K562 (cell line): ENCODE measurements at regions not wholly inside any gene's neighbourhood (a gene's known extent, or its start where the extent isn't known, plus 50 kb on each side); places are given as distances from the start of the nearest gene placed in this dataset.

Source experiments
- ATAC-seq: fragments of 200-7000 bp; cut with Tn5 transposase; 3 replicates; pipeline ENCODE4 v1.9.1; 2020; ENCODE audit warnings: moderate library complexity
- BruUV-seq: library from RNA; stranded (reverse); fragments of 400-500 nt; replicated peaks from 2 replicates; lab custom pipeline; 2021; lab: Mats Ljungman, UMichigan
- CTCF ChIA-PET: fragments of 300-600 bp; formaldehyde crosslinking; extraction: SDS; loops from one replicate; lab custom pipeline; 2021; ENCODE audit warnings: low intra/inter-chr PET ratio; lab: Yijun Ruan, JAX
- POLR2A ChIA-PET: fragments of 300-600, 350-650 bp; sonication (Branson Sonifier 250); formaldehyde crosslinking; extraction: SDS; loops from one replicate; lab custom pipeline; 2021; ENCODE audit warnings: antibody characterized with exemption, inconsistent platforms; lab: Yijun Ruan, JAX
- DNase-seq, 4 experiments: peaks; one replicate each; pipeline versions ENCODE4 v3.0.0 to v3.0.0-alpha.2; 2011 to 2018; ENCODE audit warnings: low spot score in 3 of 4, mixed read lengths in 3 of 4; ENCODE audit errors: extremely low read depth in 1 of 4
- FAIRE-seq: peaks from 2 replicates; lab custom pipeline; 2011; peaks lifted over from hg19 to GRCh38; lab: Jason Lieb, UNC
- H2AFZ ChIP-seq: 2 replicates; pipeline ENCODE4 v1.6.0; 2011; ENCODE audit warnings: low read depth, low read length, control low read depth, inconsistent platforms
- H3K27ac ChIP-seq: fragments of 200-600 bp; 3 replicates; pipeline ENCODE4 v1.8.0; 2011; ENCODE audit warnings: low read depth, mild to moderate bottlenecking, control low read depth, inconsistent platforms, low read length, moderate library complexity, mixed read lengths; ENCODE audit errors: extremely low read depth
- H3K27me3 ChIP-seq, 2 experiments: fragments of 300-600 bp in 1 of 2; 2 replicates in 1 of 2; 3 replicates in 1 of 2; pipeline versions ENCODE4 v1.6.0 to v1.8.0; 2011; ENCODE audit warnings: inconsistent platforms in 2 of 2, low read length in 2 of 2, mild to moderate bottlenecking in 1 of 2, mixed read lengths in 1 of 2, moderate library complexity in 1 of 2; ENCODE audit not compliant: control insufficient read depth in 2 of 2, insufficient read depth in 2 of 2
- H3K36me3 ChIP-seq: fragments of 300-600 bp; 3 replicates; pipeline ENCODE4 v1.8.0; 2011; ENCODE audit warnings: mild to moderate bottlenecking, low read length, inconsistent platforms; ENCODE audit not compliant: control insufficient read depth, insufficient read depth
- H3K4me1 ChIP-seq, 2 experiments: fragments of 200-600 bp in 1 of 2; replicated peaks in 1 of 2; 2 replicates in 1 of 2; 3 replicates in 1 of 2; pipeline versions ENCODE4 v1.5.1 to v1.8.0; 2011; ENCODE audit warnings: inconsistent platforms in 2 of 2, low read length in 2 of 2, mild to moderate bottlenecking in 1 of 2, mixed read lengths in 1 of 2, moderate library complexity in 1 of 2; ENCODE audit not compliant: control insufficient read depth in 2 of 2, insufficient read depth in 2 of 2
- H3K4me2 ChIP-seq: 2 replicates; pipeline ENCODE4 v1.6.1; 2011; ENCODE audit warnings: low read length, control low read depth, inconsistent platforms, mixed read lengths; ENCODE audit not compliant: insufficient read depth
- H3K4me3 ChIP-seq: fragments of 200-600 bp; sonication (generic), shearing (Covaris generic); 2 replicates; pipeline ENCODE4 v1.5.1; 2016; ENCODE audit warnings: control low read depth, inconsistent platforms
- H3K79me2 ChIP-seq: fragments of 200-600 bp; 3 replicates; pipeline ENCODE4 v1.8.0; 2011; ENCODE audit warnings: low read length, inconsistent platforms; ENCODE audit not compliant: control insufficient read depth, insufficient read depth
- H3K9ac ChIP-seq, 2 experiments: 2 replicates each; pipeline versions ENCODE4 v1.6.0 to v1.6.1; 2011; ENCODE audit warnings: low read depth in 2 of 2, low read length in 2 of 2, control low read depth in 1 of 2, inconsistent platforms in 1 of 2, mild to moderate bottlenecking in 1 of 2, mixed read lengths in 1 of 2; ENCODE audit not compliant: insufficient read depth in 1 of 2
- H3K9me1 ChIP-seq: one replicate; pipeline ENCODE4 v1.6.0; 2011; ENCODE audit warnings: inconsistent platforms, mild to moderate bottlenecking, low read length, moderate library complexity; ENCODE audit not compliant: control insufficient read depth, insufficient read depth
- H3K9me3 ChIP-seq: replicated peaks from 2 replicates; pipeline ENCODE4 v1.5.1; 2011; ENCODE audit warnings: low read depth, low read length, inconsistent platforms; ENCODE audit not compliant: control insufficient read depth, insufficient read depth
- H4K20me1 ChIP-seq: replicated peaks from 2 replicates; pipeline ENCODE4 v1.6.1; 2011; ENCODE audit warnings: low read length, inconsistent platforms, mixed read lengths; ENCODE audit not compliant: control insufficient read depth, insufficient read depth
- ATF6 ChIP-seq: sonication (generic); formaldehyde crosslinking; IDR thresholded peaks from 2 replicates; pipeline ENCODE4 v1.4.0; 2020; ENCODE audit warnings: mild to moderate bottlenecking, missing genetic modification reagents
- CHD4 ChIP-seq: fragments of 200-600 bp; sonication (generic); IDR thresholded peaks from 3 replicates; pipeline ENCODE4 v1.6.1; 2012; ENCODE audit warnings: low read depth, mild to moderate bottlenecking, mixed read lengths, low read length, inconsistent platforms; ENCODE audit not compliant: insufficient read depth, insufficient replicate concordance, poor library complexity, severe bottlenecking
- NR3C1 ChIP-seq: sonication (generic); formaldehyde crosslinking; IDR thresholded peaks from 2 replicates; pipeline ENCODE4 v1.8.1; 2022; ENCODE audit warnings: missing genetic modification reagents
- PHF20 ChIP-seq: fragments of 450-650 bp; IDR thresholded peaks from 2 replicates; pipeline ENCODE4 v1.6.1; 2018; ENCODE audit not compliant: partially characterized antibody
- SMARCA5 ChIP-seq: fragments of 450-650 bp; IDR thresholded peaks from 2 replicates; pipeline ENCODE4 v1.6.1; 2016
- ZNF165 ChIP-seq: fragments of 250-450 bp; sonication (Bioruptor Pico); IDR thresholded peaks from 2 replicates; pipeline ENCODE4 v1.4.0; 2020; ENCODE audit warnings: borderline replicate concordance
- ZZZ3 ChIP-seq: fragments of 450-650 bp; IDR thresholded peaks from 2 replicates; pipeline ENCODE4 v1.6.1; 2016; ENCODE audit warnings: antibody characterized with exemption, mild to moderate bottlenecking, moderate library complexity
- WGBS: fragments of 100-300 bp; shearing (Covaris generic); methylation state at CpG from one replicate; pipeline ENCODE4 v1.1.6; 2016; ENCODE audit warnings: low coverage, mixed read lengths; ENCODE audit not compliant: insufficient coverage; ENCODE audit errors: missing lambda C conversion rate; 5-methylcytosine and 5-hydroxymethylcytosine counted together
- in situ Hi-C: fragments of 300-500 bp; cut with MboI; formaldehyde crosslinking; loops from 4 replicates; pipeline ENCODE4 v1.15.0; 2018; ENCODE audit warnings: inconsistent platforms, mixed read lengths
- intact Hi-C: fragments of 100-400 bp; cut with micrococcal nuclease; formaldehyde crosslinking; loops from 2 replicates; pipeline ENCODE4 v1.14.2; 2022
- TF ChIP-seq, protein P1 (sequence below): fragments of 250-450 bp; sonication (Bioruptor Pico); IDR thresholded peaks from 2 replicates; pipeline ENCODE4 v1.8.0; 2021; ENCODE audit warnings: moderate library complexity, mild to moderate bottlenecking, inconsistent platforms
- TF ChIP-seq, protein P2 (sequence below): fragments of 450-650 bp; IDR thresholded peaks from 2 replicates; pipeline ENCODE4 v1.6.1; 2017; ENCODE audit warnings: antibody characterized with exemption

DNA sequence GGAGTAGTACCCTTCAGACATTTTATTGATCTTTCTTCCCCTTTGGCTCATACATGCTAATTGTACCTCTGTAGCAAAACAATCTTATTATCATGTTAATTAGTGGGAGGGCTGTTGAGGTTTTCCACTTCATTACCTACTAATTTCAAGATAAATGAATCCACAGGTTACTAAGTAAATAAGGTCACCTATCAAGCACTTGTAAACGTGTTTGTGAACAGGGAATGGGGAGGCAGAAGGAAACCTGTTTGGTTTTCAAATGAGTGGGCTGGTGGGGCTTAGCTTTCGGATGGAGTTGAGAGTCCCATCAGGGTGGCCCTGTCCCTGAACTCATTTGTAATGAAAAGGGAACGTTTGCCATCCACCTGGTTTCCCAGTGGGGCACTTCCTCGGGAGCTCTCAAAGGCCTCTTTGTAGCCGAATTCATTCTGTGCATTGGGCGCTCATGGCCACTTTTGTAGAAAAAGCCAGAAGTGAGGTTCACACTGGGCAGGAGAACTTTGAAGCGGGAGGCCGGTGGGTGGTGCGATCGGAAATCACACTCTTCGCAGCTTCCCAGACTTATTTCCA lies 419.8 kb upstream of the NR2F2 start:
- no peak overlapping the region for H3K27ac ChIP-seq
- no peak for ATAC-seq
- TF ChIP-seq ATF6 (CRISPR knock-in tag) = no peak
- TF ChIP-seq, protein P1, sequence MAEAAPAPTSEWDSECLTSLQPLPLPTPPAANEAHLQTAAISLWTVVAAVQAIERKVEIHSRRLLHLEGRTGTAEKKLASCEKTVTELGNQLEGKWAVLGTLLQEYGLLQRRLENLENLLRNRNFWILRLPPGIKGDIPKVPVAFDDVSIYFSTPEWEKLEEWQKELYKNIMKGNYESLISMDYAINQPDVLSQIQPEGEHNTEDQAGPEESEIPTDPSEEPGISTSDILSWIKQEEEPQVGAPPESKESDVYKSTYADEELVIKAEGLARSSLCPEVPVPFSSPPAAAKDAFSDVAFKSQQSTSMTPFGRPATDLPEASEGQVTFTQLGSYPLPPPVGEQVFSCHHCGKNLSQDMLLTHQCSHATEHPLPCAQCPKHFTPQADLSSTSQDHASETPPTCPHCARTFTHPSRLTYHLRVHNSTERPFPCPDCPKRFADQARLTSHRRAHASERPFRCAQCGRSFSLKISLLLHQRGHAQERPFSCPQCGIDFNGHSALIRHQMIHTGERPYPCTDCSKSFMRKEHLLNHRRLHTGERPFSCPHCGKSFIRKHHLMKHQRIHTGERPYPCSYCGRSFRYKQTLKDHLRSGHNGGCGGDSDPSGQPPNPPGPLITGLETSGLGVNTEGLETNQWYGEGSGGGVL (CRISPR knock-in tag) = no peak
- TF ChIP-seq, protein P2, sequence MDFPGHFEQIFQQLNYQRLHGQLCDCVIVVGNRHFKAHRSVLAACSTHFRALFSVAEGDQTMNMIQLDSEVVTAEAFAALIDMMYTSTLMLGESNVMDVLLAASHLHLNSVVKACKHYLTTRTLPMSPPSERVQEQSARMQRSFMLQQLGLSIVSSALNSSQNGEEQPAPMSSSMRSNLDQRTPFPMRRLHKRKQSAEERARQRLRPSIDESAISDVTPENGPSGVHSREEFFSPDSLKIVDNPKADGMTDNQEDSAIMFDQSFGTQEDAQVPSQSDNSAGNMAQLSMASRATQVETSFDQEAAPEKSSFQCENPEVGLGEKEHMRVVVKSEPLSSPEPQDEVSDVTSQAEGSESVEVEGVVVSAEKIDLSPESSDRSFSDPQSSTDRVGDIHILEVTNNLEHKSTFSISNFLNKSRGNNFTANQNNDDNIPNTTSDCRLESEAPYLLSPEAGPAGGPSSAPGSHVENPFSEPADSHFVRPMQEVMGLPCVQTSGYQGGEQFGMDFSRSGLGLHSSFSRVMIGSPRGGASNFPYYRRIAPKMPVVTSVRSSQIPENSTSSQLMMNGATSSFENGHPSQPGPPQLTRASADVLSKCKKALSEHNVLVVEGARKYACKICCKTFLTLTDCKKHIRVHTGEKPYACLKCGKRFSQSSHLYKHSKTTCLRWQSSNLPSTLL = no peak
- no peak for TF ChIP-seq ZNF165 (CRISPR knock-in tag)
- TF ChIP-seq NR3C1 = no peak
- no peak for TF ChIP-seq SMARCA5
- no peak for TF ChIP-seq PHF20
- TF ChIP-seq CHD4 = no peak
- TF ChIP-seq ZZZ3 = no peak
- WGBS = 77% methylated on average over 11 of the region's 11 CpGs
- POLR2A ChIA-PET = interaction anchor here (1.1 kb wide), 1 partner anchor 22 kb away, joined by 3 read pairs; no protein-coding TSS in a partner anchor
- FAIRE-seq = no peak
- no peak overlapping the region for H3K4me2 ChIP-seq
- no peak overlapping the region for H3K4me3 ChIP-seq
- no TSS peak for BruUV-seq
- no peaks in the 10 kb centered on the region for H3K79me2 ChIP-seq
- H4K20me1 ChIP-seq = no peaks in the 10 kb centered on the region
- intact Hi-C loops = no loop called here
- no peak for DNase-seq
- in situ Hi-C loops = no loop called here
- no peaks in the 10 kb centered on the region for H3K9me1 ChIP-seq
- no peak overlapping the region for H3K9ac ChIP-seq
- no peak overlapping the region; the same call in 1 of the 2 replicates for H2AFZ ChIP-seq
- CTCF ChIA-PET = no interaction called here
- H3K4me1 ChIP-seq = no peaks in the 10 kb centered on the region
- no peaks in the 10 kb centered on the region for H3K36me3 ChIP-seq
- no peaks in the 10 kb centered on the region for H3K9me3 ChIP-seq
- H3K27me3 ChIP-seq = no peaks in the 10 kb centered on the region
